ENCODE measurements at regions not wholly inside any gene's neighbourhood (a gene's known extent, or its start where the extent isn't known, plus 50 kb on each side); places are given as distances from the start of the nearest gene placed in this dataset.

DNA sequence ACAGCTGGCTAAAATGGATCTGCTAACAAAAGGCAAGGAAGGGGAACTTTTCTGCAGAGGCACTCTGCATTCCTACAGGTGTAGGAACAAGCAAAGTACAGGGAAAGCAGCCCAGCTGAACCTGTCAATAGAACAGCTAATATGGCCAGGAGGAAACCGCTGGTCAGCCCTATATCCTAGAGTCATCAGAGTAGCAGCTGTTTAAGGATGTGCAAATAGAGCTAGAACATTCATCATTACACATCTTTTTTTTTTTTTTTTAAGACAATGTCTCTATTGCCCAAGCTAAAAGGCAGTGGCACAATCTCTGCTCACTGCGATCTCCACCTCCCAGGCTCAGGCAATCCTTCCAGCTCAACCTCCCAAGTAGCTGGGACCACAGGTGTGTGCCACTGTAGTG is 163.0 kb downstream of the BTC start:
- TF ChIP-seq POLR2A (IDR thresholded peaks at IDR 0.05): no peak
- no peak for TF ChIP-seq POLR2AphosphoS5 (IDR thresholded peaks at IDR 0.05; ENCODE audit: insufficient read depth in 1 of 2, low read depth in 1 of 2)
- TF ChIP-seq, protein P1, sequence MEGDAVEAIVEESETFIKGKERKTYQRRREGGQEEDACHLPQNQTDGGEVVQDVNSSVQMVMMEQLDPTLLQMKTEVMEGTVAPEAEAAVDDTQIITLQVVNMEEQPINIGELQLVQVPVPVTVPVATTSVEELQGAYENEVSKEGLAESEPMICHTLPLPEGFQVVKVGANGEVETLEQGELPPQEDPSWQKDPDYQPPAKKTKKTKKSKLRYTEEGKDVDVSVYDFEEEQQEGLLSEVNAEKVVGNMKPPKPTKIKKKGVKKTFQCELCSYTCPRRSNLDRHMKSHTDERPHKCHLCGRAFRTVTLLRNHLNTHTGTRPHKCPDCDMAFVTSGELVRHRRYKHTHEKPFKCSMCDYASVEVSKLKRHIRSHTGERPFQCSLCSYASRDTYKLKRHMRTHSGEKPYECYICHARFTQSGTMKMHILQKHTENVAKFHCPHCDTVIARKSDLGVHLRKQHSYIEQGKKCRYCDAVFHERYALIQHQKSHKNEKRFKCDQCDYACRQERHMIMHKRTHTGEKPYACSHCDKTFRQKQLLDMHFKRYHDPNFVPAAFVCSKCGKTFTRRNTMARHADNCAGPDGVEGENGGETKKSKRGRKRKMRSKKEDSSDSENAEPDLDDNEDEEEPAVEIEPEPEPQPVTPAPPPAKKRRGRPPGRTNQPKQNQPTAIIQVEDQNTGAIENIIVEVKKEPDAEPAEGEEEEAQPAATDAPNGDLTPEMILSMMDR (IDR thresholded peaks at IDR 0.05): no peak
